ENCODE measurements at regions not wholly inside any gene's neighbourhood (a gene's known extent, or its start where the extent isn't known, plus 50 kb on each side); places are given as distances from the start of the nearest gene placed in this dataset.

- peak; percentile 86 for ATAC-seq
- POLR2A ChIA-PET = no interaction called here
- Mint-ChIP-seq H3K9me3 (peaks cover 25% of the 10 kb centered on the region), H3K27me3 (ENCODE audit: low read depth) (peaks cover 4% of the 10 kb centered on the region; the same call in 1 of the 2 replicates), H3K36me3 (peaks cover 16% of the 10 kb centered on the region), H3K27ac (no peak overlapping the region), H3K4me1 (peaks cover 4% of the 10 kb centered on the region; the same call in 1 of the 2 replicates), H3K4me3 (no peak overlapping the region)
- TF ChIP-seq CTCF (IDR thresholded peaks at IDR 0.05) = peak; percentile 74
- TF ChIP-seq GABPB1 (CRISPR knock-in tag; IDR thresholded peaks at IDR 0.05) = no peak
- DNase-seq (ENCODE audit: low spot score) = peak; percentile 56
- CTCF ChIA-PET = no interaction called here
Observed at GRCh38 chrX:77160301-77160700, 286.9 kb upstream of the FGF16 start.

- TF ChIP-seq ELF4 (CRISPR knock-in tag; IDR thresholded peaks at IDR 0.05; ENCODE audit: low read depth) = no peak
- no peak for TF ChIP-seq STAT6 (CRISPR knock-in tag; conservative IDR thresholded peaks at IDR 0.05; ENCODE audit: low read depth)
- no peak for TF ChIP-seq ZNF416 (CRISPR knock-in tag; IDR thresholded peaks at IDR 0.05)
- TF ChIP-seq SOX15 (CRISPR knock-in tag; IDR thresholded peaks at IDR 0.05) = no peak
- no peak for TF ChIP-seq CDX4 (CRISPR knock-in tag; IDR thresholded peaks at IDR 0.05; ENCODE audit: borderline replicate concordance)
- TF ChIP-seq ZNF138 (CRISPR knock-in tag; conservative IDR thresholded peaks at IDR 0.05) = no peak
- no peak for TF ChIP-seq ZNF423 (CRISPR knock-in tag; IDR thresholded peaks at IDR 0.05)
- no peak for TF ChIP-seq FOXK1 (CRISPR knock-in tag; IDR thresholded peaks at IDR 0.05)
- no peak for TF ChIP-seq E2F1 (CRISPR knock-in tag; IDR thresholded peaks at IDR 0.05)
- TF ChIP-seq AR (CRISPR knock-in tag; IDR thresholded peaks at IDR 0.05) = no peak
- TF ChIP-seq ZNF263 (CRISPR knock-in tag; IDR thresholded peaks at IDR 0.05; ENCODE audit: low read depth) = no peak
- Mint-ChIP-seq H3K4me1 (peaks cover 4% of the 10 kb centered on the region; the same call in 1 of the 2 replicates), H3K27me3 (ENCODE audit: low read depth) (peaks cover 4% of the 10 kb centered on the region; the same call in 1 of the 2 replicates), H3K9me3 (peaks cover 30% of the 10 kb centered on the region), H3K4me3 (no peak overlapping the region), H3K27ac (no peak overlapping the region), H3K36me3 (peaks cover 16% of the 10 kb centered on the region)
- ChIA-PET CTCF (no interaction called here), POLR2A (no interaction called here)
- DNase-seq (ENCODE audit: low spot score) (no peak), ATAC-seq (no peak)
Observed at GRCh38 chrX:77162777-77163176, 284.4 kb upstream of the FGF16 start.

- H3K27me3 Mint-ChIP-seq (ENCODE audit: low read depth) = peaks cover 3% of the 10 kb centered on the region
- H3K4me3 Mint-ChIP-seq = no peak overlapping the region
- H3K4me1 Mint-ChIP-seq = peaks cover 4% of the 10 kb centered on the region; the same call in 1 of the 2 replicates
- CTCF ChIA-PET = no interaction called here
- H3K9me3 Mint-ChIP-seq = peaks cover 12% of the 10 kb centered on the region
- POLR2A ChIA-PET = no interaction called here
- ATAC-seq (no peak), DNase-seq (ENCODE audit: low spot score) (no peak)
- H3K36me3 Mint-ChIP-seq = no peaks in the 10 kb centered on the region
- H3K27ac Mint-ChIP-seq = no peak overlapping the region
- TF ChIP-seq TEAD4 (CRISPR knock-in tag; IDR thresholded peaks at IDR 0.05) = no peak
- no peak for TF ChIP-seq RORB (CRISPR knock-in tag; IDR thresholded peaks at IDR 0.05)
- no peak for TF ChIP-seq NFYB (CRISPR knock-in tag; conservative IDR thresholded peaks at IDR 0.05; ENCODE audit: low read depth)
- no peak for TF ChIP-seq ZNF263 (CRISPR knock-in tag; IDR thresholded peaks at IDR 0.05; ENCODE audit: low read depth)
- no peak for TF ChIP-seq TP53 (CRISPR knock-in tag; IDR thresholded peaks at IDR 0.05)
- no peak for TF ChIP-seq ARID4B (CRISPR knock-in tag; IDR thresholded peaks at IDR 0.05; ENCODE audit: borderline replicate concordance)
- no peak for TF ChIP-seq CDX4 (CRISPR knock-in tag; IDR thresholded peaks at IDR 0.05; ENCODE audit: borderline replicate concordance)
Observed at GRCh38 chrX:77167993-77168392, 279.2 kb upstream of the FGF16 start.

Measured in WTC11 (cell line).